K562 (cell line): ENCODE measurements at regions not wholly inside any gene's neighbourhood (a gene's known extent, or its start where the extent isn't known, plus 50 kb on each side); places are given as distances from the start of the nearest gene placed in this dataset.

Experiments used
- ATAC-seq: fragments of 200-7000 bp; cut with Tn5 transposase; 3 replicates; pipeline ENCODE4 v1.9.1; 2020; ENCODE audit warnings: moderate library complexity
- BruUV-seq: library from RNA; stranded (reverse); fragments of 400-500 nt; replicated peaks from 2 replicates; lab custom pipeline; 2021; lab: Mats Ljungman, UMichigan
- CTCF ChIA-PET: fragments of 300-600 bp; formaldehyde crosslinking; extraction: SDS; loops from one replicate; lab custom pipeline; 2021; ENCODE audit warnings: low intra/inter-chr PET ratio; lab: Yijun Ruan, JAX
- POLR2A ChIA-PET: fragments of 300-600, 350-650 bp; sonication (Branson Sonifier 250); formaldehyde crosslinking; extraction: SDS; loops from one replicate; lab custom pipeline; 2021; ENCODE audit warnings: antibody characterized with exemption, inconsistent platforms; lab: Yijun Ruan, JAX
- DNase-seq, 4 experiments: peaks; one replicate each; pipeline versions ENCODE4 v3.0.0 to v3.0.0-alpha.2; 2011 to 2018; ENCODE audit warnings: low spot score in 3 of 4, mixed read lengths in 3 of 4; ENCODE audit errors: extremely low read depth in 1 of 4
- FAIRE-seq: peaks from 2 replicates; lab custom pipeline; 2011; peaks lifted over from hg19 to GRCh38; lab: Jason Lieb, UNC
- H2AFZ ChIP-seq: 2 replicates; pipeline ENCODE4 v1.6.0; 2011; ENCODE audit warnings: low read depth, low read length, control low read depth, inconsistent platforms
- H3K27ac ChIP-seq: fragments of 200-600 bp; 3 replicates; pipeline ENCODE4 v1.8.0; 2011; ENCODE audit warnings: low read depth, mild to moderate bottlenecking, control low read depth, inconsistent platforms, low read length, moderate library complexity, mixed read lengths; ENCODE audit errors: extremely low read depth
- H3K27me3 ChIP-seq, 2 experiments: fragments of 300-600 bp in 1 of 2; 2 replicates in 1 of 2; 3 replicates in 1 of 2; pipeline versions ENCODE4 v1.6.0 to v1.8.0; 2011; ENCODE audit warnings: inconsistent platforms in 2 of 2, low read length in 2 of 2, mild to moderate bottlenecking in 1 of 2, mixed read lengths in 1 of 2, moderate library complexity in 1 of 2; ENCODE audit not compliant: control insufficient read depth in 2 of 2, insufficient read depth in 2 of 2
- H3K36me3 ChIP-seq: fragments of 300-600 bp; 3 replicates; pipeline ENCODE4 v1.8.0; 2011; ENCODE audit warnings: mild to moderate bottlenecking, low read length, inconsistent platforms; ENCODE audit not compliant: control insufficient read depth, insufficient read depth
- H3K4me1 ChIP-seq, 2 experiments: fragments of 200-600 bp in 1 of 2; replicated peaks in 1 of 2; 2 replicates in 1 of 2; 3 replicates in 1 of 2; pipeline versions ENCODE4 v1.5.1 to v1.8.0; 2011; ENCODE audit warnings: inconsistent platforms in 2 of 2, low read length in 2 of 2, mild to moderate bottlenecking in 1 of 2, mixed read lengths in 1 of 2, moderate library complexity in 1 of 2; ENCODE audit not compliant: control insufficient read depth in 2 of 2, insufficient read depth in 2 of 2
- H3K4me2 ChIP-seq: 2 replicates; pipeline ENCODE4 v1.6.1; 2011; ENCODE audit warnings: low read length, control low read depth, inconsistent platforms, mixed read lengths; ENCODE audit not compliant: insufficient read depth
- H3K4me3 ChIP-seq: fragments of 200-600 bp; sonication (generic), shearing (Covaris generic); 2 replicates; pipeline ENCODE4 v1.5.1; 2016; ENCODE audit warnings: control low read depth, inconsistent platforms
- H3K79me2 ChIP-seq: fragments of 200-600 bp; 3 replicates; pipeline ENCODE4 v1.8.0; 2011; ENCODE audit warnings: low read length, inconsistent platforms; ENCODE audit not compliant: control insufficient read depth, insufficient read depth
- H3K9ac ChIP-seq, 2 experiments: 2 replicates each; pipeline versions ENCODE4 v1.6.0 to v1.6.1; 2011; ENCODE audit warnings: low read depth in 2 of 2, low read length in 2 of 2, control low read depth in 1 of 2, inconsistent platforms in 1 of 2, mild to moderate bottlenecking in 1 of 2, mixed read lengths in 1 of 2; ENCODE audit not compliant: insufficient read depth in 1 of 2
- H3K9me1 ChIP-seq: one replicate; pipeline ENCODE4 v1.6.0; 2011; ENCODE audit warnings: inconsistent platforms, mild to moderate bottlenecking, low read length, moderate library complexity; ENCODE audit not compliant: control insufficient read depth, insufficient read depth
- H3K9me3 ChIP-seq: replicated peaks from 2 replicates; pipeline ENCODE4 v1.5.1; 2011; ENCODE audit warnings: low read depth, low read length, inconsistent platforms; ENCODE audit not compliant: control insufficient read depth, insufficient read depth
- H4K20me1 ChIP-seq: replicated peaks from 2 replicates; pipeline ENCODE4 v1.6.1; 2011; ENCODE audit warnings: low read length, inconsistent platforms, mixed read lengths; ENCODE audit not compliant: control insufficient read depth, insufficient read depth
- CBX2 ChIP-seq: fragments of 200-600 bp; sonication (generic); IDR thresholded peaks from one replicate; pipeline ENCODE4 v1.6.1; 2012; ENCODE audit warnings: mild to moderate bottlenecking, low read length, inconsistent platforms; ENCODE audit not compliant: insufficient read depth, poor library complexity, severe bottlenecking
- DPF2 ChIP-seq: fragments of 450-650 bp; IDR thresholded peaks from 2 replicates; pipeline ENCODE4 v1.6.1; 2016
- EHMT2 ChIP-seq: fragments of 450-650 bp; IDR thresholded peaks from 2 replicates; pipeline ENCODE4 v1.6.1; 2018; ENCODE audit warnings: antibody characterized with exemption
- KAT2B ChIP-seq: IDR thresholded peaks from one replicate; pipeline ENCODE4 v1.6.1; 2012; ENCODE audit warnings: low read depth, mild to moderate bottlenecking, control low read depth, inconsistent platforms, low read length, moderate library complexity
- KDM2B ChIP-seq: fragments of 250-450 bp; sonication (Bioruptor Pico); IDR thresholded peaks from 2 replicates; pipeline ENCODE4 v1.8.0; 2021; ENCODE audit warnings: mild to moderate bottlenecking, moderate library complexity
- PHF21A ChIP-seq: fragments of 450-650 bp; IDR thresholded peaks from 2 replicates; pipeline ENCODE4 v1.6.1; 2017; ENCODE audit warnings: low read depth, borderline replicate concordance
- TCF3 ChIP-seq: sonication (generic); formaldehyde crosslinking; IDR thresholded peaks from 2 replicates; pipeline ENCODE4 v1.4.0; 2020; ENCODE audit warnings: mild to moderate bottlenecking, missing genetic modification reagents
- ZNF121 ChIP-seq: sonication (generic); formaldehyde crosslinking; conservative IDR thresholded peaks from 2 replicates; pipeline ENCODE4 v1.8.0; 2022; ENCODE audit warnings: missing genetic modification reagents
- ZNF274 ChIP-seq: IDR thresholded peaks from 2 replicates; pipeline ENCODE4 v1.6.1; 2011; ENCODE audit warnings: low read depth, mild to moderate bottlenecking, low read length, moderate library complexity, borderline replicate concordance
- ZNF41 ChIP-seq: fragments of 250-450 bp; sonication (Bioruptor Pico); conservative IDR thresholded peaks from 2 replicates; pipeline ENCODE4 v1.4.0; 2020; ENCODE audit warnings: mild to moderate bottlenecking
- WGBS: fragments of 100-300 bp; shearing (Covaris generic); methylation state at CpG from one replicate; pipeline ENCODE4 v1.1.6; 2016; ENCODE audit warnings: low coverage, mixed read lengths; ENCODE audit not compliant: insufficient coverage; ENCODE audit errors: missing lambda C conversion rate; 5-methylcytosine and 5-hydroxymethylcytosine counted together
- in situ Hi-C: fragments of 300-500 bp; cut with MboI; formaldehyde crosslinking; loops from 4 replicates; pipeline ENCODE4 v1.15.0; 2018; ENCODE audit warnings: inconsistent platforms, mixed read lengths
- intact Hi-C: fragments of 100-400 bp; cut with micrococcal nuclease; formaldehyde crosslinking; loops from 2 replicates; pipeline ENCODE4 v1.14.2; 2022
- TF ChIP-seq, protein P1 (sequence below): IDR thresholded peaks from 3 replicates; pipeline ENCODE4 v1.6.1; 2011; ENCODE audit warnings: borderline replicate concordance, mild to moderate bottlenecking; ENCODE audit not compliant: insufficient read length, insufficient read depth

DNA sequence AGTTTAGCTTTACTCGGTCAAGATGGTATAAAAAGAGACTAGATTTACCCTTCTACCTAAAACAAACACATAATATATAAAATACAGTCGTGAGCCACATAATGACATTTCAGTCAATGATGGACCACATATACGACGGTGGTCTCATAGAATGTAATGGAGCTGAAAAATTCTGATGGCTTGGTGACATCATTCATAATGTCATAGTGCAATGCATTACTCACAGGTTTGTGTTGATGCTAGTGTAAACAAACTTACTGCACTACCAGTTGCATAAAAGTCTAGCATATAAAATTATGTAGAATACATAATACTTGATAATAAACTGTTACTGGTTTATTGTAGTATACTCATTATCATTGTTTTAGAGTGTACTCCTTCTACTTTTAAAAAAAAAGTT, 115.9 kb upstream of the GDNF start:
- TF ChIP-seq, protein P1, sequence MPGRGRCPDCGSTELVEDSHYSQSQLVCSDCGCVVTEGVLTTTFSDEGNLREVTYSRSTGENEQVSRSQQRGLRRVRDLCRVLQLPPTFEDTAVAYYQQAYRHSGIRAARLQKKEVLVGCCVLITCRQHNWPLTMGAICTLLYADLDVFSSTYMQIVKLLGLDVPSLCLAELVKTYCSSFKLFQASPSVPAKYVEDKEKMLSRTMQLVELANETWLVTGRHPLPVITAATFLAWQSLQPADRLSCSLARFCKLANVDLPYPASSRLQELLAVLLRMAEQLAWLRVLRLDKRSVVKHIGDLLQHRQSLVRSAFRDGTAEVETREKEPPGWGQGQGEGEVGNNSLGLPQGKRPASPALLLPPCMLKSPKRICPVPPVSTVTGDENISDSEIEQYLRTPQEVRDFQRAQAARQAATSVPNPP, result no peak
- TF ChIP-seq EHMT2 (no peak), PHF21A (no peak), CBX2 (no peak), ZNF41 (CRISPR knock-in tag) (no peak), ZNF121 (CRISPR knock-in tag) (no peak), KDM2B (CRISPR knock-in tag) (no peak), ZNF274 (no peak), DPF2 (no peak), TCF3 (CRISPR knock-in tag) (no peak), KAT2B (no peak)
- POLR2A ChIA-PET, result interaction anchor here (0.9 kb wide), 3 partner anchors 16 to 22 kb away, joined by 3 read pairs; no protein-coding TSS in a partner anchor
- in situ Hi-C loops (no loop called here), intact Hi-C loops (no loop called here)
- 0 out of 2 replicates have a peak, but pooled peaks cover 5% of the 10 kb centered on the region for H3K9me3 ChIP-seq
- H3K4me2 ChIP-seq, result no peak overlapping the region
- ATAC-seq (no peak), DNase-seq (no peak), FAIRE-seq (no peak)
- no TSS peak for BruUV-seq
- no peaks in the 10 kb centered on the region for H3K4me1 ChIP-seq
- H3K9ac ChIP-seq, result no peak overlapping the region
- no peak overlapping the region for H2AFZ ChIP-seq
- no peaks in the 10 kb centered on the region for H3K36me3 ChIP-seq
- 0 out of 5 replicates have a peak, but pooled peaks cover 0 to 5% of the 10 kb centered on the region in 2 experiments for H3K27me3 ChIP-seq
- CTCF ChIA-PET, result no interaction called here
- 3% methylated on average over 4 of the region's 4 CpGs for WGBS
- H4K20me1 ChIP-seq, result no peaks in the 10 kb centered on the region
- H3K79me2 ChIP-seq, result no peaks in the 10 kb centered on the region
- H3K4me3 ChIP-seq, result no peak overlapping the region
- no peaks in the 10 kb centered on the region for H3K9me1 ChIP-seq
- H3K27ac ChIP-seq, result no peak overlapping the region
